Fibroblast of lung (primary cell): ENCODE measurements at regions not wholly inside any gene's neighbourhood (a gene's known extent, or its start where the extent isn't known, plus 50 kb on each side); places are given as distances from the start of the nearest gene placed in this dataset.

Experiments
- EZH2 ChIP-seq: IDR thresholded peaks from 2 replicates; pipeline ENCODE4 v1.5.1; 2012; ENCODE audit warnings: low read length, control low read depth, mild to moderate bottlenecking; ENCODE audit errors: missing control alignments
- TF ChIP-seq, protein P1 (sequence below), 2 donors: IDR thresholded peaks in 1 of 2; conservative IDR thresholded peaks in 1 of 2; 1 replicate in 1 of 2; 2 replicates in 1 of 2; pipeline ENCODE4 v1.5.1; 2011 to 2012; ENCODE audit warnings: low read length in 2 of 2, control low read depth in 1 of 2, inconsistent platforms in 1 of 2, low read depth in 1 of 2, mild to moderate bottlenecking in 1 of 2

DNA sequence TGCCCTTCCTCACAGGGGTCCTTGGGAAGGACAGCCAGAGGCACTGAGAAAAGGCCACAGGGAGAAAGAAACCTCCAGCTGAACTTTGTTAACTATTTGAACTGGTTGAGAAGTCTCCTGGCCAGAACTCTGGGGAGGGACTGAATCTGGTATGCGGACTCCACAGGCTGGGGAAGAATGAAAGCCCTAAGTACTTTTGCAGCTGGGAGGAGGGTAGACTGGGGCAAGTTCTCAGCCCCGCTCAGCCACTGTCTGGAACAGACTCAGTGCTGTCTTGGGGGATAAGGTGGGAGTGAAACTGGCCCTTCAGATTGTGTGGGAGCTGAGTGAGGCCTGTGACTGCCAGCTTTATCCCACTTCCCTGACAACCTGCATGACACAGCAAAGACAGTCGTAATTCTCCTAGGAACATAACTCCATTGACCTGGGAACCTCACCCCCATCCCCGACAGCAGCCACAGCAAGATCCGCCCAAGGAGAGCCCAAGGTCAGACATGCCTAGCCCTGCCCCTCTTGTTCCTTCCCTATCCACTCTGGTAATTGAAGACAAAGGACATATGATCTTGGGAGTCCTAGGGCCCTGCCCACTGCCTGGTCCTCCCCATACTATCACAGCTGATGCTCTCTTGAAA lies 475.1 kb upstream of the CNTN5 start:
- TF ChIP-seq, protein P1, sequence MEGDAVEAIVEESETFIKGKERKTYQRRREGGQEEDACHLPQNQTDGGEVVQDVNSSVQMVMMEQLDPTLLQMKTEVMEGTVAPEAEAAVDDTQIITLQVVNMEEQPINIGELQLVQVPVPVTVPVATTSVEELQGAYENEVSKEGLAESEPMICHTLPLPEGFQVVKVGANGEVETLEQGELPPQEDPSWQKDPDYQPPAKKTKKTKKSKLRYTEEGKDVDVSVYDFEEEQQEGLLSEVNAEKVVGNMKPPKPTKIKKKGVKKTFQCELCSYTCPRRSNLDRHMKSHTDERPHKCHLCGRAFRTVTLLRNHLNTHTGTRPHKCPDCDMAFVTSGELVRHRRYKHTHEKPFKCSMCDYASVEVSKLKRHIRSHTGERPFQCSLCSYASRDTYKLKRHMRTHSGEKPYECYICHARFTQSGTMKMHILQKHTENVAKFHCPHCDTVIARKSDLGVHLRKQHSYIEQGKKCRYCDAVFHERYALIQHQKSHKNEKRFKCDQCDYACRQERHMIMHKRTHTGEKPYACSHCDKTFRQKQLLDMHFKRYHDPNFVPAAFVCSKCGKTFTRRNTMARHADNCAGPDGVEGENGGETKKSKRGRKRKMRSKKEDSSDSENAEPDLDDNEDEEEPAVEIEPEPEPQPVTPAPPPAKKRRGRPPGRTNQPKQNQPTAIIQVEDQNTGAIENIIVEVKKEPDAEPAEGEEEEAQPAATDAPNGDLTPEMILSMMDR (conservative IDR thresholded peaks at IDR 0.05 in 1 of 2, IDR thresholded peaks at IDR 0.05 in 1 of 2; ENCODE audit: low read depth in 1 of 2, low read length in 2 of 2), result no peak
- no peak for TF ChIP-seq EZH2
